DMS114 treated with DMSO at 0.1 percent for 48 hours (cell line): ENCODE measurements at regions not wholly inside any gene's neighbourhood (a gene's known extent, or its start where the extent isn't known, plus 50 kb on each side); places are given as distances from the start of the nearest gene placed in this dataset.

Experiments used
- DNase-seq: peaks from one replicate; lab custom pipeline; 2025; ENCODE audit not compliant: unreplicated experiment; lab: John Stamatoyannopoulos, UW

- DNase-seq, result no peak
Measured at GRCh38 chr4:36794716-36795115, 449.8 kb upstream of the NWD2 start.

GRCh38 chr4:36812149-36812548 lies 432.4 kb upstream of the NWD2 start:
- DNase-seq, result no peak

GRCh38 chr4:36815536-36815935 lies 429.0 kb upstream of the NWD2 start:
- DNase-seq, result no peak

DNA sequence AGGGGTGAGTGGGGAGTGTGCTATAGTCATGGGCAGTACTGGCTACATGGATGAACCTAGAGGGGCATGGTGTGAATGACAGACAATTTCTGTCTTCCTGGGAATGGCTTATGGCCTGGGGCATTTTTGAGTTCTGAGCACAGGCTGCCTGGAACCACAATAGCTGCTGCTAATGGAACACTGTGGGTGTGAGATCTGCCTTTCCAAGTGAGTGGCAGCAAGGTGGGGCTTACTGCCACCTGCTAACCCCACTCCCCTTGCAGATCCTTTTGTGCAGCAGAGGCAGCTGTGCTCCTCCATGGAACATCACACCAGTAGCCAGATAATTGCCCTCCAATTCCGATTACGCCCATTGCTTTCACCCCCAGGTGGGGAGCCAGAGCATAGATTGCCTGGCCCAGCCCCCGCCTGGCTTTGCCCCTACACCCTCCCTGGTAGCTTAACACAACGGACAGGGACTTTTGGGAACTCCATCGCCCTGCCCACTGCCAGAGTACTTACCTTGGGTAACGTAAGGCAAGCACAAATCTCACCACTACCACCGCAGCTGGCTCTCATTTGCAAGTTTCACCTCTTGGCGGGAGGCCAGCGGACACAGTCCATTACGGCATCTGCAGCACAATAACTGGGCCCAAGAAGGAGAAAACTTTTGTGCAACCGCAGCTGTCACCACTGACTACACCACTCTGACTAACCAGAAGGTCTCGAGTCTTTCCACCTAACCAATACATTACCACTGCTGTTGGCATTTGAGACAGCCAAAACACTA lies 421.2 kb upstream of the NWD2 start:
- DNase-seq, result no peak

- no peak for DNase-seq
Measured at GRCh38 chr4:36824682-36825081, 419.9 kb upstream of the NWD2 start.

DNA sequence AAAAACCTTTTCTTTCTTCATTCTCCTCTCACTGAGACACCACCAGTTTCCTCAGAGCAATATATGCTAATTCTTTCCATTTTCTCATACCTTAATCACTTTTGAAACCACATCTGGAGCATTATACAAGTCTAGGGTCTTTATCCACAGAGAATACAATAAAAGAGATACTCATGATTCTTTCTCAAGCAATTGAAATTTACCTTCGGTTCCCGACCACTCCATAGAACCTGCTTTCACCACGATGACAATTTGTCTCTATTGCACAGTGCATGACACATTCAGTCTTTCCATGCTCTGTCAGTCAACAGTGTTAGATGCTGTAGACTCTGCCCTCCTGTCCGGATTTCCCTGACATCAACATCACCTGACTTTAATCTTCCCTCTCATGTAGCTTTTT lies 409.3 kb upstream of the NWD2 start:
- DNase-seq, result no peak

- no peak for DNase-seq
Measured at GRCh38 chr4:36841583-36842326, 402.8 kb upstream of the NWD2 start.

- no peak for DNase-seq
Measured at GRCh38 chr4:36844448-36844847, 400.1 kb upstream of the NWD2 start.

- no peak for DNase-seq
Measured at GRCh38 chr4:36852856-36853255, 391.7 kb upstream of the NWD2 start.

GRCh38 chr4:36854554-36854953 lies 390.0 kb upstream of the NWD2 start:
- no peak for DNase-seq

DNA sequence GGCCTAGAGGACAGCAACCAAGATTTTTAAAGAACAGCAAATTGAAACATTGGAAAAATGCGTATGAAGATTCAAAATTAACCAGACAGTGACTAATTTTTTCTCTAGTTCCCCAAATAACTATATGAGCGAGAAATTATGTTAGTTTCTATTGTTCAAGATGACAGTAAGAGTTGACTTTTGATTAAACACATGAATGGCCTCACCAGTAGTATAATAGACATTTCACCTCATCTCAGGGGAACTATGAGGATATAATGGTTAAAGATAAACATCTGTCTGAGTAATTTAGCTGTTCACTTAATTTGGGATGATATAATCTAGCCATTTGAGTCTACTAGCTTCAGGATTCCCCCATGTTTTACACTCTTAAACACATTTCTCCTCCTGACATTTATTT lies 380.9 kb upstream of the NWD2 start:
- no peak for DNase-seq

- no peak for DNase-seq
Measured at GRCh38 chr4:36870121-36870520, 374.4 kb upstream of the NWD2 start.

GRCh38 chr4:36872679-36873078 lies 371.9 kb upstream of the NWD2 start:
- DNase-seq, result no peak

DNA sequence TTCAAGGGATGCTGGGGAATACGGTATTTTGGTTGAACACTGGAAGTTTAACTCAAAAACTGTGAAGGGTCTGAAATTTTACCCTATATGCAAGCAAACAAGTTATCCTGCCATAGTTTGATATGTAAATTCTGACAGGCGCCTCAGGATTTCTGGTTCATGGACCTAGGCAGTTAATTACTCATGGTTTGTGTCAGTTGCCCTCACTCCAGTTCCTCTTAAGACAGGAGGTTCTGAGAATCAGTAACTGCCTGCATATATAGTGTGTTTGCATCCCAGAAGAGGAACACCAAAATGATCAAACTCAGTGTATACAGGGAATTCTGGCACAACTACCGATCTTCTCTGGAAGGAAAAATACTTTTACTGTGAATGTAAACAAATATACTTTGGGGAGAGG lies 360.4 kb upstream of the NWD2 start:
- DNase-seq, result no peak

DNA sequence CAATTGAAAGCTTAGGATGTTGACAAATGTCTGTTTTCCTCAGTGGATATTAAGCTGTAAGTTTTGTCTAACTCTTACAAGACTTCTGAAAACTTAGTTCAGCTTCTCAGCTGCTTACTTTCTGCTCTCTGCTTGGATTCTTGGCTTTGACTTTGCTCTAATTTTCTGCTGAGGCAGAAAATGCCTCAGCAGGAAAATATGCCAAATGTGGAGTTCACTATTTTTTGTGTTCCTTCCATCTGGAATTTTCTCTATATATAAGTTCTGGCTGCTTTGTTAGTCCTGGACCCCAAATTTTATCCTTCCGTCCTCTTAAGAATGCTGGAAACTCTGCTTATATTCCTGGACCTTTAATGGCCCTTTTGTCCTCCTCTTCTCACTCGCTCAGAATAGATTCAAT lies 352.6 kb upstream of the NWD2 start:
- no peak for DNase-seq

DNA sequence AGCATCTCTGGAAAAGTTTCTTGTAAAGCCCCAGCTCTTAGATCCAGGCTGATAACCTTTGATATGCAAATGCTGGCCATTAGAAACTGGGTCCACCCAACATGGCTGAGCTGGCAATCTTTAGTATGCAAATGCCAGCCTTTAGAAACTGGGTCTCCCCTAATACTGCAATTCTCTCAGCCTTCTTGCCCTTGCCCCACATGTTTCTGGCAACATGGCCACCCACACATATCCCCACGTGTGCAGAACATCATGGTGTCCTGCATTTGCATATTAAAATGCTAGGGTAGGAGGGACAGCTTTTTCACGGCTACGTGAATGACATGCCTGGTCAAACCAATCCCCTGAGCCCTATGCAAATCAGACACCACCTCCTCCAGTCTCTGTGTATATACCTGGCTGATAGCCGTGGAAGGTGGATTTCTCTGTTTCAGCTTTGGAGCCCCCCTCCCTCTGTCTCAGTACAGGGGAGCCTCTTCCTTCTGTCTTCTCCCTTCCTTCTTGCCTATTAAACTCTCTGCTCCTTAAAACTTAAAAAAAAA lies 344.0 kb upstream of the NWD2 start:
- DNase-seq, result no peak

DNA sequence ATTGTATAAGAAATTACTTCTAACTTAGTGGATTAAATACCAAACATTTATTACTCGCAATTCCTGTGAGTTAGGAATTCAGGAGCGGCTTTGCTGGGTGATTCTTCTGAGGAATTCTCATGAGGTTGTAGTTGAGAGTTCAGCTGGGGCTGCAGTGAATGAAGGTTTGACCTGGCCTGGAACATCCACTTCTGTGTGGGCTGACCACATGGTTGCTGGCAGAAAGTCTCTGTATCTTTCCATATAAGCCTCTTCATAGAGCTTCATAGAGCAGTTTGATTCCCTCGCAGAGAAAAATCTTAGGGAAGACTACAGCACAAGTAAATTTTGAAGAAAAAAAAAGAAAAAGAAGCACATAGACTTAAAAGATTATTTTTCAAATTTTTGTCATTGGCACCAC lies 339.7 kb upstream of the NWD2 start:
- no peak for DNase-seq

GRCh38 chr4:36914106-36914505 lies 330.4 kb upstream of the NWD2 start:
- DNase-seq, result no peak

DNA sequence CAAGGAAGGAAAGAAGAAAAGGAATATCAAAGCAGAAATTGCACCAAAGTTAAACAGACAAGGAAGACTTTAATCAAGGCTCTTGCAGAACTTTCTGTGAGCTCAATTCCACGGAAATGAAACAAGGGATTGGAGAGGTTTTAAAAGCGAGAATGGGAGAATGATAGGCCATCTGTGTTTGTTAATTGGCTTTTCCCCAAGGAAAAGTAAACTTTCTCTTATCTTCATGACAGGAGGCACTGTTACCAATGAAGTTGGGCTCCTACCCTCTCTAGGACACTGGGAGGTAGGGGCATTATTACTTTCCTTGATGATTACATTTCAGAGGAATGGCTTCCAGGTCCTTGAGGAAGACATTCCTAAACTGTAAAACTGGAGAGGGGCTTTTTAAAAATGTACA lies 328.8 kb upstream of the NWD2 start:
- no peak for DNase-seq

DNA sequence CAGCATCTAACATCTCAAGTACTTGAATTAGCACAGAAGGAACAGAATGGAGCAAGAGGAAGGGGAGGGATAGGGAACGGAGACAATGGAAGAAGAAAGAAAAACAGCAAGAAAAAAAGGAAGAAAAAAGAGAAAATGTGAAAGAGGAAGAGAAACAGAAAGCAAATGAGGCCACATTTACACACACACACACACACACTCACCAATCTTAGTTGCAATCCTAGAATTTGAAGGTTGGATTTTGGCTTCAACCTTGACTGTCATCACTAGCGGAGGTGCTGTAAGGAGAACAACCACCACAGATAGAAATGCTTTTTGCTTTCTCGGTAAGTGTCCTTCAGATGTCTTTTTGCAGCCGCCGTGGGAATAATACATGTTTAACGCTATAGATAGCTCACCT lies 327.1 kb upstream of the NWD2 start:
- no peak for DNase-seq

- DNase-seq, result no peak
Measured at GRCh38 chr4:36919721-36920120, 324.8 kb upstream of the NWD2 start.

GRCh38 chr4:36921476-36922216 lies 322.9 kb upstream of the NWD2 start:
- DNase-seq, result no peak
